ENCODE measurements at regions not wholly inside any gene's neighbourhood (a gene's known extent, or its start where the extent isn't known, plus 50 kb on each side); places are given as distances from the start of the nearest gene placed in this dataset.

GRCh38 chr13:105990256-105990958, 545.1 kb downstream of the EFNB2 start:
- TF ChIP-seq CTCF (conservative IDR thresholded peaks at IDR 0.05; ENCODE audit: low read depth in 2 of 2) (no peak), REST (IDR thresholded peaks at IDR 0.05; ENCODE audit: unreplicated experiment) (no peak), EZH2phosphoT487 (IDR thresholded peaks at IDR 0.05; ENCODE audit: unreplicated experiment) (no peak), POLR2AphosphoS5 (IDR thresholded peaks at IDR 0.05; ENCODE audit: low read depth) (no peak), EZH2 (IDR thresholded peaks at IDR 0.05; ENCODE audit: low read depth, unreplicated experiment) (no peak), ZNF462 (CRISPR knock-in tag; IDR thresholded peaks at IDR 0.05) (no peak)

Measured in GM23338 (cell line).